LoVo (cell line): ENCODE measurements at regions not wholly inside any gene's neighbourhood (a gene's known extent, or its start where the extent isn't known, plus 50 kb on each side); places are given as distances from the start of the nearest gene placed in this dataset.
"Not testable (repeated sequence)": the region's sequence is repeated elsewhere in the genome, so short reads cannot be mapped to it uniquely, and the experiment has no call there.

ENCODE experiments used
- DNase-seq: peaks from one replicate; pipeline ENCODE4 v3.0.0-alpha.2; 2016; ENCODE audit warnings: low spot score

- DNase-seq = not testable (repeated sequence)
Observed at GRCh38 chr2:15824467-15824866, 115.9 kb upstream of the MYCN start.

DNA sequence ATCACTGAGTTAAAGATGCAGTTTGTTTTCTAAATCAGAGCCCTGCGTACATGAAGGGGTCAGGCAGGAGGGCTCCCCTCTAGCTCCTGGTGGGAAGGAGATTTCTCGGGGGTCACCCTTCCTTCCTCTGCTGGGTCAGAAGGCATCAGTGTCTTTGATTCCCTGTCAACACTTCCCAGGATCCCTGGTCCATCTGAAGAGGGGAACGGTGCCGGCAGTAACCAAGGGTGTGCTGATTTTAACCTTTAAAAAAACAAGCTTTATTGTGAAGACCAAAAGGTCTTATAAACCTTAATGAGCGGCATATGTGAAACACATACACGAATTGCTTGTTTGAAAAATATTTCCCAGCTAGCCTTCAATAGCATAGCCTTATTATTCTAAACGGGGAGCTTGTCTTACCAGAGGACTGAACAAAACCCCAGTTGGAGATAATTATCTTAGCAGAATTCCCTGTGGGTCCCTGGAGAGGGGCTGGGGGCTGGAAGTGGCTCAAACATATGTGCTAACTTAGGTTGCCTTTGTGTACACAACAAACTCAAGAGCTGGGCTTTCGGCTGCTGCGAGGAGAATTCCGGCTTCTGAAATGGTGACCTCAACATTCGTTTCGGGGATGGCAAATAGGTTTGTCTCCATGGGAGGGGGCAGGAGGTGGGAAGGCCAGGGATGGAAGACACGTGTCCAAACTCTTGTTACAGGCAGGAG lies 114.9 kb upstream of the MYCN start:
- no peak for DNase-seq

GRCh38 chr2:15826273-15826717 lies 114.1 kb upstream of the MYCN start:
- DNase-seq = no peak

- DNase-seq = no peak
Observed at GRCh38 chr2:15827001-15827400, 113.3 kb upstream of the MYCN start.

DNA sequence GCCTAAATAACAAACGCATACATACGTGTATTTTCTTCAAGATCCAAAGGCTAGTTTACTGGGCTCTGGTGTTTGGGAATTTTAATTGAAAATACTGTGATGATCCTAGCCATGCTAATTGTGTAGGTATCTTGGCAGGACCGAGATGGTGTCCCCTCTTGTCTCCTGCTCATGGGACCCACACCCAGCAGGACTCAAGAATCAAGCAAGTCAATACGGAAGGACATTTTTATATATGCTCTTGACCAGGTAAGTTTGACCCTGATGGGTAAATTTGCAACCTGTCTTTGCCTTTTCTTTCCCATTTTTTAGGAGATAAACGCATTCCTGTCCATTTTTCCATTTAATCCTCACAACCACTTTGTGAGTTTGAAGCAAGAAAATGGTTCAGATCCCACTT lies 111.8 kb upstream of the MYCN start:
- no peak for DNase-seq

DNA sequence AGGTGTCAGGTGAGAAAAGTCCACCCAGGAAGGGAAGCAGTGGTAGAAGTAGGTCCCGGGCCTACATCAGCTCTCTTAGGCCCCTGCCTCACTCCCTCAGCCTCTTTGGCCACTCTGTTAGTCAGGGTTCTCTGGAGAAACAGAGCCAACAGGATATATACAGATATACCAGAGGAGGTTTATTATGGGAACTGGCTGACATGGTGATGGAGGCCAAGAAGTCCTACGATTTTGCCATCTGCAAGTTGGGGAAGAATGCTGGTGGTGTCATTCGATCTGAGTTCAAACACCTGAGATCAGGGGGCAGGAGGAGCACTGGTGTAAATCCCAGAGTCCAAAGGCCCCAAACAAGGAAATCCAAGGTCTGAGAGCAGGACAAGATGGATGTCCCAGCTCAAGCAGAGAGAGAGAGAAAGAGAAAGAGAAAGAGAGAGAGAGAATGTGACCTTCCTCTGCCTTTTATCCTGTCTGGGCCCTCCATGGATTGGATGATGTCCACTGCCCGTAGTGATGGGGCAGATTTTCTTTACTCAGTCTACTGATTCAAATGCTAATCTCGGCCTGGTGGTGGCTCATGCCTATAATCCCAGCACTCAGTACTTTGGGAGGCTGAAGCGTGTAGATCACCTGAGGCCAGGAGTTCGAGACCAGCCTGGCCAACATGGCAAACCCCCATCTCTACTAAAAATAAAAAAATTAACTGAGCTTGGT lies 111.1 kb upstream of the MYCN start:
- no peak for DNase-seq

DNA sequence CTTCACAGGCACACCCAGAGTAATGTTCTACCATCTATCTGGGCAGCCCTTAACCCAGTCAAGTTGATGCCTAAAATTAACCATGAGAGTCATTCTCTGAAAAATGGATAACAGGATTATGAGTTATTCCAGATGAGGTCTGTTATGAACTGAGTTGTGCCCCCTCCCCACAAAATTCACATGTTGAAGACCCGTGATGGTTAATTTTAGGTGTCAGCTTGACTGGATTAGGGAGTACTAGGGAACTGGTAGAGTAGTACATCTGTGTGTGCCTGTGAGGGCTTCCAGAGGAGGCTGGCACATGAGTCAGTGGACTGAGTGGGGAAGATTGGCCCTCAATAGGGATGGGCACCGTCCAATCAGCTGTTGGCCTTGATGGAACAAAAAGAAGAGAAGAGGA lies 110.4 kb upstream of the MYCN start:
- DNase-seq = no peak

GRCh38 chr2:15830937-15831549 lies 109.3 kb upstream of the MYCN start:
- no peak for DNase-seq

DNA sequence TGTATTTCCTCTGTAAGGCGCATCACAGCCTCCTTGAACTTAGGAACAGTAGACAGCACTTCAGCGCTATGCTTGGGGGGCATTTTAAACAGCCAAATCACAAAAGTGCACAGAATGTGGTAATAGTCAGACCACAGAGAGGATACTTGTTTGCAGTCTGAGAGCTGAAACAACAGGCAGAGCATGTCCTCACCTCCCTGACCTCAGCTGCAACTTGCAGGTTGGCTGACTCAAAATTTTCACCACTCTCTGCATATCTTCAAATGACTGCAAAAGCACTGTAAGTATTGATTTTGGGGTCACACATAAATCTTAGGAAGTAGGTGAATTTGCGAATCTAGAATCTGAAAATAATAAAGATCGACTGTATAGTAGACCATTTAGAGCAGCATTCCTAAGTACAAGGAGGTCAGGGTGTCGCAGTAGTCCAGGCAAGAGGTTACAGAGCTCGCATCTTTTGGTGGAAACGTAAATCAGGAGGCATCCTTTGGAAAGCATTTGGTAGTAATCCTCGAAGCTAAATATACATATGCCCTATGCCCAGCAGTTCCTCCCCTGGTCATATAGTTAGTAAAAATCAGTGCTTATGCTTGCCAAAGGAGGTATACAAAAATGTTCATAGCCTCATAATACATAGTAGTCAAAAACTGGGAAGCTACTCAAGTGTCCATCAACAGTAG lies 108.2 kb upstream of the MYCN start:
- DNase-seq = no peak

DNA sequence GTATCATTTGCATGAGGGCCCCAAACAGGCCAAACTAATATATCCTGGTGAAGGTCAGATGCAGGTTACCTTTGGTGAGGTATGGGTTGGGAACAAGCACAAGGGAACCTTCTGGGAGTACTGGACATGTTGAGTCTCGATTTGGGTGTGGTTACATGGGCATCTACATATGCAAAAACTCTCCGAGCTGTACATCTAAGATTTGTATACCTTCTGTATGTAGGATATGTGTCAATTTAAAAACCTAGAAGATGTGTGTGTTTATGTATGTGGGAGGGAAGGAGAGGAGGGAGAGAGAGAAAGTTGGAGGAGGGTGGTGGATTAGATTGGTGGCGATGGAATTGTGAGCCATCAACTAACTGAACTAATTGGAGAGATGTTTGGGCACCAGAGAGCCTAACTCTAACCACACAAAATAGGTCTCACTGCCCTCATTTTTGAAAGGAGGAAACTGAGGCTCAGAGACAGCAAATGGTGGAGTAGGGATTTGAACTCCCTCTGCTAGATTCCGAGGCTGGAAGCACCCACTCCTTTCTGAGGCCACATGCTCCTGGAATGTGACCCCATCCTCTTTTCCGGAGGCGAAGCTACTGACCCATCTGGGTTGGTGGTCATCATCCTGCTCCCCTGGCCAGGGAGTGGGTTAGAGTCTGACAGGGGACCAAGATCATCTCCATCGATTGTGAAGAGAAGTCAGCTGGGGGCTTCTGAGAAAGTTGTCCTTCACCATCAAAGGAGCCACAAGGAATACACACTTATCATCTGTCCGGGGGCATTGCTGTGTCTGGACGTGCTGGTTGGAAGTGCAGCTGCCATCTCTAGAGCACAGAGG lies 107.3 kb upstream of the MYCN start:
- no peak for DNase-seq

DNA sequence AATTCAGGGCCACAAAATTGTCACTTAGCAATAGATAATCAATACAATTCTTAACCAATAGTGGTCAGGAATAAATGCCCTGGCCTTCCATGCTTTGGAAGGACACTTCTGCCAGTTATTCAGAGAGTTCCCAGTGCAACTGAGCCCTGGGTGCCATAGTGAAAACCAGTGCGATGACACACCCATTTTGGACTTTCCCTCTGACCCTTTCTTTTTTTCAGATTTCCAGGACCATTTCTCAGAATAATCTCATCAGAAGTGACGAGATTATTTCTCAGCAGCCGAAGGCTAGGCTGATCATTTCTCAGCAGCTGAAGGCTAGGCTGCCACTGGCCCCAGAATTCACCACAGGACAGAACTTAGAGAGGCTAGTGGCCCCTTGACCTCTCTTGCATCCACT lies 106.6 kb upstream of the MYCN start:
- no peak for DNase-seq

DNA sequence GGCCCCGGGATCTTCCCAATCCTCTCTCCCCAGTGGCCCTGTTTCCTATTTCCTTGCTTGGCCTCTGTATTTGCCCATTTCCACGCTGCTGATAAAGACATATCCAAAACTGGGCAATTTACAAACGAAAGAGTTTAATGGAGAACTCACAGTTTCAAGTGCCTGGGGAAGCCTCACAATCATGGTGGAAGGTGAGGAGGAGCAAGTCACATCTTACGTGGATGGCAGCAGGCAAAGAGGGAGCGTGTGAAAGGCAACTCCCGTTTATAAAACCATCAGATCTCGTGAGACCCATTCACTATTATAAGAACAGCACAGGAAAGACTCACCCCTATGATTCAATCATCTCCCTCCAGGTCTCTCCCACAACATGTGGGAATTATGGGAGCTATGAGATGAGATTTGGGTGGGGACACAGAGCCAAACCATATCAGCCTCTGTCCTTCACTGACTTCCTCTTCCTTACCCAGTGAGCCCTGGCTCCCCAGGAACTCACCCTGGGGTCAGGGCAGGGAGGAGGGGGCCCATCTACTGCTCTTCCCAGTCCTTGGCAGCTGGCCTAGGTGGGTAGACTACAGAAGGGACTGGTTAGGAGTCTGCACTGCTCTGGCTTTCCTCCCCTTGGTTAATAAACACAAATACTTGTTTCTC lies 105.8 kb upstream of the MYCN start:
- no peak for DNase-seq

DNA sequence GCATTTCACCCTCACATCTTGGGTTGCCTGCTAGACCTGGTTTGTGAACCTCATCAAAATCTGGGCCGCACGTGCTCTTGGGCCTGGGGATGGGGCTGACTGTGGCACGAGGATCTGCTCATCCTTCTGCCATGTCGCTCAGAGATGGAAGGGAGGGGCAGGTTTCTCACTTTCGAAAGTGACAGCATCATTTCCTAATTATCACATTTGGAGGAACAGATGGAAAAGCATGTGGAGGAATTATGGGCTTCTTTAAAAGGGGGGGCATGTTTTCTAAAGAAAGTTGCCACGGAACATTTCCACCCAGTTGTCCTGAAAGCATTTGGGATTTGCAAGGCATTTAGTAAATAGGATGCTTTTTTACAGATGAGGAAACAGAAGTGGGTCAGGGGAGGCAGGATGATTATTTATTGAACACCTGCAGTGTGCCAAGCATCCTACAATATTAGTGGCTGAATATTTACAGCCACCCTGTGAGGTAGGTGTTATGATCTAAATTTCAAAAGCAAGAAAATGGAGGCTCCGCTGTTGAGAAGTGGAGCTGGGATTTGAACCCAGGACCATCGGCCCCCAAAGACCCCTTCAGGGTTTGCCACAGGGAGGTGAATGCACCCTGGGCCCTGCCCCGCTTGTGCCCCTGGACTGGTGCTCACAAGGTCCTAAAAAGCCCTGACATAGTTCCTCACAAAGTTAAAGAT lies 104.2 kb upstream of the MYCN start:
- DNase-seq = no peak

DNA sequence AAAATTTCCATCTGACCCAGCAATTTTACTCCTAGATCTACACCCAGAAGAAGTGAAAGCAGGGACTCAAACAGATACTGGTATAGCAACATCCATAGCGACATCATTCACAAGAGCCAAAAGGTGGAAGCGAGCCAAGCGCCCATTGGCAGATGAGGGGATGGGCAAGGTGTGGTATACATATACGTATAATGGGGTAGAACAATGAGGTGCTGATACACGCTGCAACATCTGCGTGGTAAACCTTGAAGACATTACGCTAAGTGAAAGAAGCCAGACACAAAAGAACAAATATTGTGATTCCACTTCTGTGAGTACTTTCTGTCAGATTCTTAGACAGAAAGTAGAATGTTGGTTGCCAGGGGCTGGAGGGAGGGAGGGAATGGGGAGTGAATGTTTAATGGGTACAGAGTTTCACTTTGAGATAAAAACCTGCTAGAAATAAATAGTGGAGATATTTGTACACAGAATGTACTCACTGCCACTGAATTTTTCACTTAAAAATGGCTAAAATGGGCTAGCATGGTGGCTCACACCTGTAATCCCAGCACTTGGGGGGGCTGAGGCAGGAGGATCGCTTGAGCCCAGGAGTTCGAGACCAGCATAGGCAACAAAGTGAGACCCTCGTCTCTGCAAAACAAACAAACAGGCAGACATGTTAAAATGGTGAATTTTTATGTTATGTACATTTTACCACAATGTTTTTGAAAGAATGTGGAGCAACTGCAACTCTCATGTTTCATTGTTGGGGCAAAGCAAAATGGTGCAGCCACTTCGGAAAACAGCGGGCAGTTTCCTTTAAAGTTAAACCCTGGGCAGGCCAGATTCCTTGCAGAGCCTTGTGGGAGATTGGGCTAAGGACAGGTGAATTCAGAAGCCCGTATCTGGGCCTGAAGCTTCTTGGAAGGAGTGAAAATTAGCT lies 103.4 kb upstream of the MYCN start:
- DNase-seq = no peak

DNA sequence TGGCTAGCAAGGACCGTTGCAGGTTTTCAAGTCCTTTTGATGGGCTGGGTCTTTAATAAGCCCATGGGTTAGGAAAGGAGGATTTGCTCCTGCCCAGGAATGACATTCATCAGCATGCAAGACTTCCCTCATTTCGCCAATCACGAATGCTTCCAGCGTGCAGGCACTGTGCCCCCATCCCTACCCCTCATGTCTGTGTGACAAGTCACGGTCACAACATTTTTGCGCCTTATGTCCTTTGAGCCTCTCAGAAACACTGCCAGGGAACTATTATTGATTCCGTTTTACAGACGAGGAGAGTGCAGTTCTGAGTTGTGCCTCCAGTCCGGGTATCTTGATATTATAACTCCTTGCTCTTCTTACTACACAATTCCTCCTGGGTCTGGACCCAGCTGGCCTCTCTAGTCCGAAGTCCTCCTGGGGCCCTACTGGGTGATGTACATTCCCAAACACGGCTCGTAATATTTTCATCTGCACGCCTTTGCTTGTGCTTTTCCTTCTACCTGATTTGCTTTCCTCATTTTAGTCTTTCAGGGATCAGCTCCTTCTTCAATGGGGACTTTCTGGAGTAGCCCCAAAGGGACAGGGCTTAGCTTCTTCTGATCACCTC lies 101.8 kb upstream of the MYCN start:
- no peak for DNase-seq

DNA sequence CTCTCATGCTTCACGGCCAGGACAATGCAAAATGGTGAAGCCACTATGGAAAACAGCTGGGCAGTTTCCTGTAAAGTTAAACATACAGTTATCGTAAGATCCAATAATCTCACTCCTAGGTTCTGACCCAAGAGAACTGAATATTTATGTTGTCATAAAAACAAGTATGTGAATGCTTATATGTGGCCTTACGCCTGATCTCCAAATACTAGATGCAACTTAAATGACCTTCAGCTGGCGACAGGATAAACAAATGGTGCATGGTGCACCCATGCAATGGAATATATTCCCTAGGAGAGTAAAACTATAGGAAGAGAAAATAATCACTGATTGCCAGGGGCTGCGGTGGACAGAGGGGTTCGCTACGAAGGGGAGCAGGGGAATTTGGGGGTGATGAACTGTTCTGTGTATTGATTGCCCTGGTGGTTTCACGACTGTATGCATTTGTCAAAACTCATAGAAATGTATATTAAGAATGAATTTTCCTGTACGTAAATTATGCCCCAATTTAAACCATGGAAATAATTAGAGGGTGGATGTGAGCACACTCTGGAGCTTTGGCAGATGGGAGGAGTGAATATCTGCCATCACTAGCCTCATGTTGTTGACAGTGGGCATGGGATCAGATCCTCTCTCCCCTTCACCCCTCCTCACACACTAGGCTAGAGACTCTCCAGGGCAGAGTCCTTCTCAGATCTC lies 100.8 kb upstream of the MYCN start:
- no peak for DNase-seq

DNA sequence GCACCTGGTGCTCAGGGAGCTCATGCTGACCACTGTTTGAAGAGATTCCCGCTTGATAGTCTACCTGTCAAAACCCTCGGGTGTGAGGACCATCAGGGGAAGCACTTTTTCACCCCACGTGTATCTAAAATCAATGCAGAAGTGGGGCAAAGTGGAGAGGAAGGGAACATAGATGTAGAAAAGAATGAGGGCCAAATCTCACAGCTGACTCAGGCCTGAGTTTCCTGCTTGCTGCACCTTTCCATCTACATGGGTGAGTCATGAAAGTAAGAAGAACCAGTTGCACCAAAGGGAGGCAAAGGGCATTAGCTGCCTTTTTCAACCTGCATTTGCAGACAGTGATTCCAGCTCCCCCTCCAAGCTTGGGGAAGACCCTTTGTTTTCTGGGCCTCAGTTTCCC lies 100.2 kb upstream of the MYCN start:
- peak; percentile 25 for DNase-seq

GRCh38 chr2:15840969-15841368 lies 99.4 kb upstream of the MYCN start:
- DNase-seq = no peak
